ENCODE measurements at regions not wholly inside any gene's neighbourhood (a gene's known extent, or its start where the extent isn't known, plus 50 kb on each side); places are given as distances from the start of the nearest gene placed in this dataset.

GRCh38 chr11:69950621-69951020 is 127.5 kb upstream of the ANO1 start:
- H3K4me2 ChIP-seq (ENCODE audit: low read length): peak overlapping the region; percentile 80
- ChIA-PET RAD21 (ENCODE audit: low non-redundant PET in 1 of 2, low total read pairs in 2 of 2, uncharacterized antibody in 2 of 2, unreplicated experiment in 2 of 2) (no interaction called here), POLR2A (no interaction called here), CTCF (no interaction called here)
- no peak overlapping the region for H3K9ac ChIP-seq (ENCODE audit: low read length)
- no peaks in the 10 kb centered on the region for H3K36me3 ChIP-seq (ENCODE audit: control insufficient read depth in 1 of 2, insufficient read depth in 2 of 2, low read length in 2 of 2)
- no peaks in the 10 kb centered on the region for H3K27me3 ChIP-seq (ENCODE audit: insufficient read depth, low read length)
- no peaks in the 10 kb centered on the region for H3K9me2 ChIP-seq (ENCODE audit: insufficient read depth)
- BruUV-seq (replicated peaks): no TSS peak
- no peaks in the 10 kb centered on the region for H4K20me1 ChIP-seq (ENCODE audit: insufficient read depth)
- TF ChIP-seq POLR2AphosphoS5 (IDR thresholded peaks at IDR 0.05; ENCODE audit: low read depth, low read length): no peak
- TF ChIP-seq EGR1 (IDR thresholded peaks at IDR 0.05; ENCODE audit: low read depth): no peak
- no peak for TF ChIP-seq ZBTB33 (IDR thresholded peaks at IDR 0.05; ENCODE audit: extremely low read depth, insufficient replicate concordance, low read length)
- no peak for TF ChIP-seq SRF (IDR thresholded peaks at IDR 0.05; ENCODE audit: low read depth)
- no peak for TF ChIP-seq EZH2phosphoT487 (IDR thresholded peaks at IDR 0.05; ENCODE audit: borderline replicate concordance)
- no peak for TF ChIP-seq SP1 (IDR thresholded peaks at IDR 0.05; ENCODE audit: low read depth)
- TF ChIP-seq FOSL1 (IDR thresholded peaks at IDR 0.05; ENCODE audit: low read depth): no peak
- TF ChIP-seq REST (IDR thresholded peaks at IDR 0.05; ENCODE audit: low read depth): no peak
- TF ChIP-seq POLR2A (IDR thresholded peaks at IDR 0.05; ENCODE audit: borderline replicate concordance, extremely low read depth, insufficient read depth, insufficient read length): no peak
- TF ChIP-seq MAX (IDR thresholded peaks at IDR 0.05): no peak
- TF ChIP-seq EZH2 (IDR thresholded peaks at IDR 0.05): no peak
- no peak for TF ChIP-seq ZNF274 (IDR thresholded peaks at IDR 0.05; ENCODE audit: low read depth, low read length)
- TF ChIP-seq JUND (IDR thresholded peaks at IDR 0.05): no peak
- TF ChIP-seq, protein P1, sequence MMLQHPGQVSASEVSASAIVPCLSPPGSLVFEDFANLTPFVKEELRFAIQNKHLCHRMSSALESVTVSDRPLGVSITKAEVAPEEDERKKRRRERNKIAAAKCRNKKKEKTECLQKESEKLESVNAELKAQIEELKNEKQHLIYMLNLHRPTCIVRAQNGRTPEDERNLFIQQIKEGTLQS (IDR thresholded peaks at IDR 0.05): no peak
- no peak overlapping the region for H3K4me3 ChIP-seq (replicated peaks in 1 of 2; ENCODE audit: low read depth in 1 of 2, low read length in 2 of 2)
- ATAC-seq (no peak), DNase-seq (ENCODE audit: low read depth, low spot score) (no peak)
- intact Hi-C loops (cut with micrococcal nuclease): no loop called here
- H3K4me1 ChIP-seq (ENCODE audit: control insufficient read depth in 1 of 2, insufficient read depth in 2 of 2, low read length in 2 of 2): peaks cover 41 to 53% of the 10 kb centered on the region in 2 experiments
- peaks cover 0 to 10% of the 10 kb centered on the region in 2 experiments; a peak in 1 of 4 replicates for H3K9me3 ChIP-seq (ENCODE audit: control insufficient read depth in 1 of 2, insufficient read depth in 1 of 2, low read depth in 1 of 2, low read length in 2 of 2)
- no peak overlapping the region for H2AFZ ChIP-seq (ENCODE audit: low read depth, low read length, poor library complexity, severe bottlenecking)
- H3K79me2 ChIP-seq (ENCODE audit: insufficient read depth, low read length): no peaks in the 10 kb centered on the region
- H3K27ac ChIP-seq (ENCODE audit: low read depth, low read length): peak overlapping the region; percentile 97

Measured in HCT116 (cell line).